Fibroblast of peridontal ligament (primary cell): ENCODE measurements at regions not wholly inside any gene's neighbourhood (a gene's known extent, or its start where the extent isn't known, plus 50 kb on each side); places are given as distances from the start of the nearest gene placed in this dataset.
"Not testable (repeated sequence)": the region's sequence is repeated elsewhere in the genome, so short reads cannot be mapped to it uniquely, and the experiment has no call there.

Experiments
- DNase-seq: peaks from one replicate; pipeline ENCODE4 v3.0.0-alpha.2; 2010; ENCODE audit errors: extremely low read depth

DNA sequence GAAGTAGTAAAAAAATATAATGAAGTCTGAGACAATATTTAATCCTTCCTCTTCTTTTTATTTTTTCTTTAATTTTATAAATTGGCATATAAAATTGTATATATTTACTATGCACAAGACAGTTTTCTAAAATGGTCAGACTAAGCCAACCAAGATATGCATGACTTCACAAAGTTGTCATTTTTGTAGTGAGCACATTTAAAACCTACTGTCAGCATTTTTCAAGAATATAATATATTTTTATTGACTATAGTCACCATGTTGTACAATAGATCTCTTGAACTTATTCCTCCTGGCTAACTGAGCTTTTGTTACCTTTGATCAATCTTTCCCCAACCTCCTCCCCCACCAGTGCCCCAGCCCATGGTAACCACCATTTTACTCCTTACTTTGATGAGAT lies 129.2 kb downstream of the ATP6V1G3 start:
- no peak for DNase-seq

DNA sequence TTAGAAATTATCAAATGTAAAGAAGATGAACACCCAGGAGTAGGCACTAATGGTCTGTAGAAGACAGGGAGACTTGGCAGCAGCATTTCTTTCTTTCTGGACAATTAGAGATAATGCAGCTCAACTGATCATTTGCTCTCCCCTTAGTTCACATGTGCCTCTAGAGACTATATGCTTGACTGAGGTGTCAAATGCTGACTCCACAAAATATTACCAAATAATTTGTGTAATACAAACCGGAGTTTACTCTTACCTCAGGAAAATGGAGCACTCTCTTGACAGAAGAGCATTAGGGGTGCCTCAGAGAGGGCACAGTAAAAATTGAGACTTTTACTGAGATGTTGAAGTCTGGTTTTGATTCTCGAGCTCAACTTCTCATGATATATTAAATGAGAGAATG lies 131.8 kb downstream of the ATP6V1G3 start:
- DNase-seq, result no peak

DNA sequence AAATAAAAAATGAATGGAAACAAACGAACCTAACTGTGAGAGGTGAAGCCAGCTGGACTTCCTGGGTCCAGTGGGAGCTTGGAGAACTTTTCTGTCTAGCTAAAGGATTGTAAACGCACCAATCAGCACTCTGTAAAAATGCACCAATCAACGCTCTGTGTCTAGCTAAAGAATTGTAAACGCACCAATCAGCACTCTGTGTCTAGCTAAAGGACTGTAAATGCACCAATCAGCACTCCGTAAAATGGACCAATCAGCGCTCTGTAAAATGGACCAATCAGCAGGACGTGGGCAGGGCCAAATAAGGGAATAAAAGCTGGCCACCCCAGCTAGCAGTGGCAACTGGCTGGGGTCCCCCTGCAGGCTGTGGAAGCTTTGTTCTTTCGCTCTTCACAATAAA lies 135.8 kb downstream of the ATP6V1G3 start:
- not testable (repeated sequence) for DNase-seq

DNA sequence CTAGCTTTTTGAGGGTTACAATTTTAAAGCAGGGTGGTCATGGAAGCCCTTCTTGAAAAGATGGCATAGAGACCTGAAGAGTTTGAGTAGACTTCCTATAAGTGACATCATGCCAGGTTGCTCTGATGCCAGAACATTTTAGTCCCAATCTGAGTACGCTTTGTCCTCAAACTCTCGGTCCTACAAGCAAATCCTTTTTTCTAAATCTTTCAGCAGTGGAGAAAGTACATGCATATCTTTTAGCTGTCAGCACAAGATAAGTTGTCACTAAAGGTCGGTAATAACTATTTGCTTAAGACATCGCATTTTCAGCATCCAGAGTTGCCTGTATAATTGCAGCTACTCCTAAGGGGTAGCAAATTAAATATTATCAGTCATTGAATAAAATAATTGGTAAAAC lies 140.4 kb downstream of the ATP6V1G3 start:
- DNase-seq, result no peak

DNA sequence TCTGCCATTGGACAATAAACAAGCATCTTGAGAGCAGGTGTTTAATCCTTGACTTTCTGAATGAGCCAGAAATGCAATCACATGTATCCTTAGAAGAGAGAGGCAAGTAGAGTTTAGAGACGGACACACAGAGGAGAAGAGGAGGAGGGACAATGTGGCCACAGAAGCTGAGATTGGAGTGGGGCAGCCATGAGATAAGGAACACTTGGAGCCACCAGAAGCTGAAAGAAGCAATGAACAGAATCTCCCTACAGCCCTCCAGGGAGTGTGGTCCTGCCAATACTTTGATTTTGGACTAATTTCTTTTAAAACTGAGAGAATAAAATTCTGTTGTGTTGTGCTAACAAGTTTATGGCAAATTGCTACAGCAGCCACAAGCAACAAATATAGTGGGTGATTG lies 141.0 kb downstream of the ATP6V1G3 start:
- DNase-seq, result no peak

DNA sequence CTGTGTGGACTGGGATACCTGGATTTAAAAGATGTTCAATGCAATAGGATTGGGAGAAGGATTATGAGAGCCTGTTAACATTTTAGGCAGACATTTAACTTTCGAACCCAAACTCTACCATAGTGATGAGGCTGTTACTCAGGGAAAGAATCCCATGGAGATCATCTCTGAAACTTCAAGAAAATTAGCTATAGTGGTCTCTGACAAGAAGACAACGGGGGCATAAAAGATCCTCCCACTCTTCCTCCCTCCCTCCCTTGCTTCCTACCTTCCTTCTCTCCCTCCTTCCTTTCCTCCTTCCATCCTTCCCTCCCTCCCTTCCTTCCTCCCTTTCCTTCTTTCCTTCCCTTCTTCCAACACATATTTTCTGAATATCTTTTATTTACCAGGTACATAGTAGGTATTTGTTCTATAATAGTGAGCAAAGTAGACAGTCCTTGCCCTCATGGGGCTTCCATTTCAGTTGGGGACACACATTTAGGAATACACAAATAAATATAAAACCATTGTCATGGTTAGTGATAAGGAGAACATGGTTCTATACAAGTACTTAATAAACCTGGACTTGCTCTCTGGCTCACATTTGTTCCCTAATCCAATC lies 143.2 kb downstream of the ATP6V1G3 start:
- DNase-seq, result no peak

DNA sequence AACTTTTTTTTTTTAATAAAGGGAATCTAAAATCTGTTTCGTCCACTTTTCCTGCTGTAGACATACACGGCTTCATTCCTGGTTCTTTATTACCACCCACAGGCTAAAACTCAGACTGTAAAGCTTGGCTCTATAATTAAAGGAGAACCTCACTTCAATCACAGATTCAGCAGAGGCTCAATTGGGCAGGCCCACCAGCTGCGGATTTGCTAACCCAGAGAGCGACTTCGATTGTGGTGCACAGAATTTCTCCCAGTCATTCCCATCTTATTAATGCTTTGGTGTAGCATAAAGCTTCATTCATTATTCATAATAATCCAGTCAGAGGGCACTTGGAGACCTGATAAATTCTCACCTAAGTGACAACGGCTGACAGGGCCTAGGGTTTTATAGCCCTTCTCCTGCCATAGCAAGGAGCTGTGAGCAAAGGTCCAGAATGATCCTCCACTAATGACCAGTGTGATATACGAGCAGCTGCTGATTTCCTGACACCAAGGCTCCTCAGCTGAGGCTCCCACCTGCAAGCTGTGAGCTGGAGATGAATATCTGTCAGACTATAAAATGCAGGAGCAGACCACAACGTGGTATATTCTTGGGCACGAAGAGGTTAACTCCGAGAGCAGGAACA lies 149.0 kb downstream of the ATP6V1G3 start:
- DNase-seq, result no peak

DNA sequence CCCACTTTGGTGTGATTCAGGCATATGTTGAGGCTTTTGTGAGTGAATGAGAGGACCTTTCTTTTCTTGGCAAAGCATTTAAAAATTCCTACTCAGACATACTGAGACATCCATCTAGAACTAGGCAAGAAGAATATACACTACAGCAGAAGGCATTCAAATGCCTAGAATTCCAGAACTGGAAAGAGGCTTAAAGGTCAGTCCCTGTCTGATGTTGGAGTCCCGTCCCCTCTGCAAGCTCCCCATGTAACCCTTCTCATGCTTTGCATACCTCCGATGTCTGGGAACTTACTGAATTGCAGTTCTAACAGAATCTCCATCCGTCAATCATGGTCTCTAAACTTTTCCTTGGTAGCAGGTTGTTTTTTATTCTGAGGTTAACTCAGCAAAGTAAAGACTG lies 152.9 kb downstream of the ATP6V1G3 start:
- peak; percentile 11 for DNase-seq

DNA sequence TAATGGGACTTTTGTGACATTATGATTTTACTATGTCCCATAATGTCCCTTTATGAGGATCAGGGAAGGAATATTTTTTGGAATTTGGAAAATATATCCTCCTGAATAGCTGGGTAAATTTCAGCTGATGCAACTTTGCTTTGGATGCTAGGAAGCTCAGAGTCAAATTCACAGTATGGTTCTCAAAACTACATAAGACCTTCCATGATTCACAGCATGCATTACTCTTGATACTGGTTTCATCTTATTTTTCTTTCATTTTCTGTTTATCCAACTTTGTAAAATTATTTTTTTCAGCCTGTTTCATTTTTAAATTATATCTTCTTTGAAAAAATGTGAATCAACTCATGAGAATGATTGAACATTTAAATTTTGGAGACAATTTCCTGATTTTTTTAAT lies 160.2 kb downstream of the ATP6V1G3 start:
- DNase-seq, result no peak

DNA sequence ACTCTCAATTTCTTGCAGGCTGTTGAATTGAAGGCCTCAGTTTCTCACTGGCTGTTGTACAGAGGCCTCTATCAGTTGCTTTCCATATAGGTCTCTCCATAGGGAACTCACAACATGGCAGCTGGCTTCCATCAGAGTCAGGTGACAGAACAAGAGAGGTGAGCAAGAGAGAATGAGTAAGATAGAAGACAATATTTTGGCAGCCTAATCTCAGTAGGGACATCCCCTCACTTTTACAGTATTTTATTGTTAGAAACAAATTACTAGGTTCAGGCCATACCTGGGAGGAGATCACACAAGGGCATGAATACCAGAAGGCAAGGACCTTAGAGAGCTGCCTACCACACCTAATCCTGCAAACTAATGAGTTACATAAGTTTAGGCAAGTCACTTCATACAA lies 162.8 kb downstream of the ATP6V1G3 start:
- no peak for DNase-seq

DNA sequence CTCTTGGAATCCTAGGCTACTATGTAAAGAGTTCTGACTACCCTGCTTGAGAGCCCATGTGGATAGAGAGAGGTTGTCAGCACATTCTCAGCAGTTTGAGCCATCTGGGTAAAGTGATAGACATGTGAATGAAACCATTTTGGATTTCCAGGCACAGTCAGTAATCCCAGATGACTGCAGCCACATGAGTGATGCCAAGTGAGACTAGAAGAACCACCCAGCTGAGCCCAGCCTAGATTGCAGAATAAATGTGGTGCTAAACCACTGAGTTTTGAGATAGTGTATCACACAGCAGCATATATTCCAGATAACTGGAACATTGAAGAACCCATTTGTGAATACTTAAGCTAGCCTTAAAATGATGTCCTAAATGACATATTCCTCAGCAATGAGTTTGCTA lies 166.2 kb downstream of the ATP6V1G3 start:
- DNase-seq, result no peak

DNA sequence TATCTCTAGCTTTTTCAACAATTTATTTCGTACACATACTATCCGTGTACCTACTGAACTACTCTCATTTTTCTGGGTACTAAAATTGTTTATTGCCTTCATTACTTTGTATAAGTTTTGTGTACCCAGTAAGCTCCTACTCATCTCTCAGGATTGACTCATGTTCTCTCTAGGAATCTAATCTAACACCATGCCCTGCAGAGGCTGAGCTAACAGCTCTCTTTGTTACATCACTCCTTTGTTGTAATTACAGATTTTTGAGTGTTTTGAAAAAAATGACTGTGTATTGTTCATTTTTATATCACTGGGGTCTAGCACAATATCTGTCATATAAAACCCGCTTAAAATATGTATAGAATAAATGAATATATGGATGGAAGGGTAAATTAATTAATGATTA lies 167.1 kb downstream of the ATP6V1G3 start:
- no peak for DNase-seq
